HUDEP-2 (cell line): ENCODE measurements at regions not wholly inside any gene's neighbourhood (a gene's known extent, or its start where the extent isn't known, plus 50 kb on each side); places are given as distances from the start of the nearest gene placed in this dataset.

Experiments
- DNase-seq, 76 experiments: peaks; one replicate each; lab custom pipeline; 2025; ENCODE audit not compliant: unreplicated experiment in 76 of 76; lab: John Stamatoyannopoulos, UW

DNA sequence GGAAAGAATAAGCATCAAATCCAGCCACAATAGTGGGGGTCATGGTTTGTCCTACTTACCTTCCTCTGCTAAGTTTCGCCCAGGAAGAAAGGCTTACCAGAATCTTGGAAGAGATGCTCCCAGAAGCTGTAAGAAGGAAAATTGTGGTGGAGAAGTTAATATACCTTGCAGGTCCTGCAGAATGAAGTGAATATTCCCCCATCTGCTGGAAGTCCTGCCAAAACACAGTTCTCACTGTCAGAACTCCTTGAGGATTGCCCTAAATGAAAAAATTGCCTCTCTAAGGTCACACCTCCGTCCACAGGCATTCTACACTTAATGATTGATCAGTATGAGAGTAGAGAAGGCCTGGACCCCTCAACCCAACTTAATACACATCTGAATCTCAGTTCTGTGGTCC is 78.4 kb upstream of the RGS21 start:
- DNase-seq, result no peak

DNA sequence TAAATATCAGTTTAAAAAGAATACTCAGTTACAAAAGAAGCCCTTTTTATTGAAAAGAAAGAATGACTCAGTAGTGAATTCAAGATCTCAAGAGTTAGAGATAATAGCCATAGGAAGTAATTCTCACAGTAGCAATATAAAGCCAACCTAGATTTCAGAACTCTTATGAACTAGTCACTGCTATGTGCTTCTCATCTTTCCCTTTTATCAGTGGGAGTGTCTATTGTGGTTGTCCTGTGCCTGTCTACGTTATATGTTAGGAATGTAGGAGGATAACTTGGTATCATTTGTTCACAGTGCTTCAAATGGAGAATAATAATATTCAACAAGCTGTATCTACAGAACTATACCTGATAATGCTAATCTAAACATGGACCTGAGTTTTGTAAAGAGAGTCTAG is 73.1 kb upstream of the RGS21 start:
- no peak for DNase-seq

DNA sequence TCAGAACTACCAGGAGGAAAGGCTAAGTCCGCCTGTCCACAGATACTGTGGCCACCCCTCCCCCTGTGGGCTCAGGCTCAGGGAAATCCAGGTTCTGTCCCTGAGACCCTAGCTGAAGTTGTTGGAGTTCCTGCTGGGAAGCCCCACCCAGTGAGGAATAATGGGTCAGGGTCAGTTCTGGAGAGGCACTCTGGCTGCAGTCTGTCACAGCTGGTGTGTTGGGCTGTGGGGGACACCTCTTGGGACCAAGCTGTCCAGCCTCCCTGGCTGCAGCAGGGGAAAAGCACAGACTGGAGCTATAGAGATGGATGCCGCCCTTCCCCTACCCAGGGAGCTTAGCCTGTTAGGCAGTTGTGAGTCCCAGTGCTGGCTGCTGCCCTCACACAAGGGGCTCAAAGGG is 65.1 kb upstream of the RGS21 start:
- DNase-seq, result no peak

DNA sequence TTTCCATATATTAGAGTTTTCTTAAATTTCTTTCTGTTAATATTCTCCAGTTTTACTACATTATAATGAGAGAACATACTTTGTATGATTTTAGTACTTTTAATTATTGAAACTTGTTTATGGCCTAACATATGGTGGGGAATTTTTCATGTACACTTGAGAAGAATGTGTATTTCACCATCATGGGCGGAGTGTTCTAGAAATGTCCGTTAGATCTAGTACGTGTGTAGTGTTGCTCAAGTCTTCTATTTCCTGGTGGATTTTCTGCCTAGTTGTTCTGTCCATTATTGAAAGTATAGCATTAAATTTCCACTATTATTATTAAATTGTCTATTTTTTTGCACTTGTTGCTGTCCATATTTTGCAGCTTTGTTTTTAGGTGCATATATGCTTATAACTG is 64.0 kb upstream of the RGS21 start:
- no peak for DNase-seq

DNA sequence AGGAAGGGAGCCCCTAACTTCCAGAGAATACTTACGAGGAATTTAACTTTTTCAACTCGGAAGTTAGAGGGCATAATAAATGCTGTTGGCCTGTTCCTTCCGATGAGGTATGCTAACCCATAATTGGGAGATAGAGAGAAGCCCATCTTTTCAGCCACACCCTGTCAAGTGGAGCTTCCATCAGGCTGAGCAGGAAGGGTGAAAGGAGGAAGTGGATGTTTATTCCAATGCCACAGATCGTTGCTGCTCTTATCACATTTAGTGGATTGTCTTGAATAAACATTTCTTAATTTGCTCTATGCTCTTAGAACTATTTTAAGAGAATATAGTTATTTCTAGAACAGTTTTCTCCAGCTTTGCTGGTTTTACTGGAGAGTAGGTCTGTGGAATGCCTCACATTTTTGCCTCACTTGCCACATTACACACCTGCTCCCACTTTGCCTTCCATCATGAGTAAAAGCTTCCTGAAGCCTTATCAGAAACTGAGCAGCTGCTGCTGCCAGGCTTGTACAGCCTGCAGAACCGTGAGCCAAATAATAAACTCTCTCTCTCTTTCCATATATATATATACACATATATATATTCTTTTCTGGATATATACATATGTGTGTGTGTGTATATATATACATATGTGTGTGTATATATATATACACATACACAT is 60.0 kb upstream of the RGS21 start:
- no peak for DNase-seq

DNA sequence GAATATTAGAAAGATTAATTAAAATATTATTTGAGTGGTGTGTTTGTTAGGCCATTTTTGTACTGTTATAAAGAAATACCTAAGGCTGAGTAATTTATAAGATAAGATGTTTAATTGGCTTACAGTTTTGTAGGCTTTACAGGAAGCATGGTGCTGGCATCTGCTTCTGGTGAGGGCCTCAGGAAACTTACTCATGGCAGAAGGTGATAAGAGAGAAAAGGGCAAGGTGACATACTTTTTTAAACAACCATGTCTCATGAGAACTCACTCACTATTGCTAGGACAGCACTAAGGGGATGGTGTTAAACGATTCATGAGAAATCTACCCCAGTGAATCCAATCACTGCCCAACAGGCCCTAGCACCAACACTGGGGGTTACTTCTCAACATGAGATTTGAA is 56.7 kb upstream of the RGS21 start:
- peak in 41 of 76 experiments; percentile 4 to 81 (median 41) for DNase-seq

DNA sequence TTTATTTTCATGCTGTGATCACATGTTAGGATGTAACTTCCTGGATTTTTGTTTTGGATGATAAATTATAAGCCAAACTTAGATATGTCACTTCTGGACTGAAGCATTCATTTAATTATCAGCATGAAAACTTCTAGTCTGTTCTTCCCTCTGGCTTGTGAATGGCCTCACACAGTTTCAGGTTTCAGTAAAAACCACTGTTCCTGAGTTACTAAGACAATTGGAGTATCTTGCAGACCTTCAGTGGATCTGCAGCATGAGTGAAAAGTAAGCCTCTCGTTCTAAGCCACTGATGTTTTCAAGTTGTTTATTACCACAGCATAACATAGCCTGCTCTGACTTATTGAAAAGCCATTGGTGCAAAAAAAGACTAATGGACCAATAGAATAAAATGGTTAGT is 55.3 kb upstream of the RGS21 start:
- DNase-seq, result no peak

DNA sequence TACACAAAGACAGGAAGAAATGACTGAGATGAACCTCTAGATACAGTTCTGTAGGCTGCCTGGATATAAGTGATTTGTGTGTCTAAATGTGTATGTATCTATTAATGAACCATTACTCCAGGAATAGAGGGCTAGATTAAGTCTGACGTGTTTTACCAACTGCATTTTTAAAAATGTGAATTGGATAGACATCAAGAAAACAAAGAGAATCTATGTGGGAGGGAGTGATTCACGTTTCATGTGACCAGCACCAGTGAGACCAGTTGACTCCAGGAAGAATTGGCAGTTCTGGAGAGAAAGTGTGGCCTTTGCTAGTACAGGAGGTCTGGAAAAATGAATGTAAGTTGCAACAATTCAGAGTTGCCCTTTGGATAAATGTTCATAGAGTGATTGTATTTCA is 53.4 kb upstream of the RGS21 start:
- DNase-seq, result peak in 9 of 76 experiments; percentile 6 to 37 (median 23)

DNA sequence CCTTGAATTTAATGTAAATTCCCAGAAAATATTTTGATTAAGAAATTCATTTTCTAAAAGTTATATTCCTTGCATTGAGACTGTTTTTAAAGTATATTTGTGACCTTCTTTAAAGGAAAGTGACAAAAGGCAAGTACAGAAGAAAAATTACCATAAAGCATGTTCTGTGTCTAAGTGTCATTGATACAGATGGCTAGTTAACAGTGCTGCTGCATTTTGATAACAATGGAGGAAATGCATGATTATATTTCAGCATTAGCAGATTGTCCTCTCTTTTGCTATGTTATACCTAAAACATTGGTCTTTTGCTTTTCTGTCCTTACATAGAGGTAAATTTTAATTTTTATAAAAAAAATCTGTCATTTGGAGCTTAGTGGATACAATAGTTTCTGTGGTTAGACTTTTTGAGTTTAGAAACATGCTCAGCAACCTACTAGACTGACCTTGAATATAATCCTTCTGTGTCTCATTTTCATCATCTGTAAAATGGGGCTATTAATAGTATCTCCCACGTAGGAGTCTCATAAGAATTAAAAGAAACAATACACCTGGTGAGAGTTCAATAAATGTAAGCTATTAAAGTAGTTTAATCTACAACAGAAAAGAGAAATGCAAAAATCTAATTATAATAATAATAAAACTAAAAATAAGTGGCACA is 51.1 kb upstream of the RGS21 start:
- peak in 2 of 76 experiments; percentile 15 to 16 for DNase-seq

DNA sequence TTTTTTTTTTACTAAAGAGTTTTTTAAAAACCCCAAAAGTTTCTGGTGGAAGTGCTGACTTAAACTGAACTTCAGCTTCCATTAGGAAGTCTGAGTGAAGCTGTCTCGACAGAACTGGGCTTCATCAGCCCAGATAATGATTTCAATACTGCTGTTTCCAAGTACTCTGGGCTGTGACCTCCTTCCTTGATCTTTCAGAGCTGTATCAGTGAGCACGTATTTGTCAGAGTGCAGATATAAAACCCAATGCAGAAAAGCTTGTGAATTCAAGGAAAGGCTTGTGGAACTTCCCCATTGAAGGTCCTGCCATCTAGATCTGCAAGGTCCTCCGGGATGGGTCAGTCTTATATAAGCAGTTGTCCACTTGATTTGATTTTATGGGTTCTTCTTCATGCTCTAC is 50.1 kb upstream of the RGS21 start:
- peak in 11 of 76 experiments; percentile 1 to 36 (median 9) for DNase-seq
